Esophagus muscularis mucosa (tissue), 4 donors: ENCODE measurements at regions not wholly inside any gene's neighbourhood (a gene's known extent, or its start where the extent isn't known, plus 50 kb on each side); places are given as distances from the start of the nearest gene placed in this dataset.

Experiments used
- CTCF ChIP-seq, 3 experiments: fragments of 200-600 bp in 2 of 3; fragments of 450-650 bp in 1 of 3; sonication (generic) in 2 of 3; IDR thresholded peaks; one replicate each; pipeline ENCODE4 v1.5.1; 2017 to 2019; ENCODE audit warnings: antibody characterized with exemption in 3 of 3, mild to moderate bottlenecking in 2 of 3, moderate library complexity in 1 of 3
- EP300 ChIP-seq: sonication (generic); formaldehyde crosslinking; IDR thresholded peaks from one replicate; pipeline ENCODE4 v1.6.1; 2017; ENCODE audit warnings: antibody characterized with exemption
- POLR2A ChIP-seq: fragments of 450-650 bp; IDR thresholded peaks from one replicate; pipeline ENCODE4 v1.6.1; 2017; ENCODE audit warnings: antibody characterized with exemption, moderate library complexity, mild to moderate bottlenecking, low read depth
- POLR2AphosphoS5 ChIP-seq, 2 donors: sonication (generic); formaldehyde crosslinking; IDR thresholded peaks; one replicate each; pipeline ENCODE4 v1.6.1; 2017; ENCODE audit warnings: antibody characterized with exemption in 2 of 2

GRCh38 chr2:187715590-187715989 is 161.4 kb upstream of the TFPI start:
- TF ChIP-seq POLR2A (no peak), CTCF (IDR thresholded peaks at IDR 0.05) (no peak), EP300 (no peak), POLR2AphosphoS5 (IDR thresholded peaks at IDR 0.05) (no peak)
